T-helper 1 cell treated with Interleukin-12 subunit alpha and Interleukin-12 subunit beta and Interleukin-4 antibody, amounts not matched to agents 30 μg/mL and 1 μg/mL, for 36 hours (primary cell): ENCODE measurements at regions not wholly inside any gene's neighbourhood (a gene's known extent, or its start where the extent isn't known, plus 50 kb on each side); places are given as distances from the start of the nearest gene placed in this dataset.

Experiments used
- H3K27ac Mint-ChIP-seq: one replicate; pipeline ENCODE4 v1.8.0; 2021; ENCODE audit warnings: mild to moderate bottlenecking, mixed read lengths
- H3K27me3 Mint-ChIP-seq: one replicate; pipeline ENCODE4 v1.8.0; 2021; ENCODE audit warnings: low read depth, mixed read lengths
- H3K36me3 Mint-ChIP-seq: one replicate; pipeline ENCODE4 v1.8.0; 2021; ENCODE audit warnings: low read depth, mixed read lengths
- H3K4me1 Mint-ChIP-seq: one replicate; pipeline ENCODE4 v1.8.0; 2021; ENCODE audit warnings: low read depth, mixed read lengths
- H3K4me3 Mint-ChIP-seq: one replicate; pipeline ENCODE4 v1.8.0; 2021; ENCODE audit warnings: mild to moderate bottlenecking, moderate library complexity, mixed read lengths
- H3K9me3 Mint-ChIP-seq: one replicate; pipeline ENCODE4 v1.8.0; 2021; ENCODE audit warnings: mixed read lengths

GRCh38 chr4:189414021-189414420 is 526.7 kb upstream of the FRG1 start:
- Mint-ChIP-seq H3K27ac (no peak overlapping the region), H3K9me3 (no peaks in the 10 kb centered on the region), H3K4me1 (no peaks in the 10 kb centered on the region), H3K36me3 (no peaks in the 10 kb centered on the region), H3K27me3 (no peaks in the 10 kb centered on the region), H3K4me3 (no peak overlapping the region)

DNA sequence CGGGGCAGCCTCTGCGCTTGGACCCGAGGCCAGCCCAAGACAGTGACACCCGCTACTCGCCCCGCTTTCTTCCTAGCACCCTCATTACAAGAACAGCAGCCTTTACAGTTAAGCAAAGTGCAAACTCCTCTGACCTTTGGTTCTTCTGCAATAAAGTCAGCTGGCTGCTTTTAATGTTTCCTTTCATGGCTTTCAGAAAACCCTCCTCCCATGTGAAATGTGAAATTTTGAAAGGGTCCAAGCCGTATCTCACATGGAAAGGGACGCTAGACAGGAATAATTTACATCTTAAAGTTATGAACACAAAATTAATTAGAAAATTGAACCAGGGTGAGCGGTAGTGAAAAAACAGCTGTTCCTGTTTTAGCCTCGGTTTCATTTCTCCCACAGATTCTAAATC is 520.1 kb upstream of the FRG1 start:
- Mint-ChIP-seq H3K27me3 (no peaks in the 10 kb centered on the region), H3K9me3 (peaks cover 7% of the 10 kb centered on the region), H3K36me3 (no peaks in the 10 kb centered on the region), H3K4me1 (no peaks in the 10 kb centered on the region), H3K27ac (no peak overlapping the region), H3K4me3 (no peak overlapping the region)

GRCh38 chr4:189436207-189436606 is 504.5 kb upstream of the FRG1 start:
- H3K4me1 Mint-ChIP-seq = no peaks in the 10 kb centered on the region

DNA sequence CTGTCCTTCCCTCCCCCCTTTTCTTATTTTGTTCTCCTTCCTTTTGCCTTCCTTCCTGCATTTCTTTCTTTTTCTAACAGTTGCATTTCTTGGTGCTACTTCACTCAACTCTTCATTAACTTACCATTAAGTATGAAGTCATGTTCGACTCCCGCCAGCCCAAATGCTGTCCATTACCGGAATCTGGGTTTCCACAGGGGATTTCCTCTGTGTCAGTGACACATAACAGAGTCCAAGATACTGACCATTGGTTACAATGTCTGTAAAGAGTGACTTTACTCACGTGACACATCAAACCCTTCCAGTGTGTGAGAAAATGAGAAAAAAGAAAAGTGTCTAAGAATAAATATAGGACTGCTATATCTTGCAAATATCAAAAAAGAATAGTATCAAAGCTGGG is 500.0 kb upstream of the FRG1 start:
- H3K4me3 Mint-ChIP-seq = no peak overlapping the region
- no peak overlapping the region for H3K27ac Mint-ChIP-seq
- no peaks in the 10 kb centered on the region for H3K4me1 Mint-ChIP-seq
- H3K9me3 Mint-ChIP-seq = peaks cover 9% of the 10 kb centered on the region
- H3K27me3 Mint-ChIP-seq = no peaks in the 10 kb centered on the region
- H3K36me3 Mint-ChIP-seq = no peaks in the 10 kb centered on the region

More at GRCh38 chr4:189436207-189436606, 504.5 kb upstream of the FRG1 start:
- Mint-ChIP-seq H3K9me3 (peaks cover 22% of the 10 kb centered on the region), H3K4me3 (no peak overlapping the region), H3K27me3 (no peaks in the 10 kb centered on the region), H3K27ac (no peak overlapping the region), H3K36me3 (no peaks in the 10 kb centered on the region)

GRCh38 chr4:189443341-189443740 is 497.3 kb upstream of the FRG1 start:
- no peak overlapping the region for H3K27ac Mint-ChIP-seq

DNA sequence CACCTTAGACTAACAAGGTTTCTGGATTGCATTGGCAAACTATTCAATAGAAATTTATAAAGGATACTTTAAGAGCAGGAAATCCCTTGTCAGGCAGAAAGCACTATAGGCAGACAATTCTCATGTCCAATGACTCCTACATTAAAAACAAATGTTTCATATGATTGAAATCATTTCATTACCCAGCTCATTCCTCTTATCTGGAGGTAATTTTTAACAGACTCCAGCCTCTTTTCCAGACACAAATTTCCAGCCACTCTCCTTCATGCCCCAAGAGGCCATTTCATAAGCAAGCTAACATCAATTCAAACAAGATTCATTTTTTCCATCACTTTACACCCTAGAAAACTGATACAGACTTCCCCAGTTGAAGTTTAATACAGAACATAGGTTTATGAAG is 495.1 kb upstream of the FRG1 start:
- Mint-ChIP-seq H3K4me1 (no peaks in the 10 kb centered on the region), H3K36me3 (no peaks in the 10 kb centered on the region), H3K4me3 (no peak overlapping the region), H3K27ac (no peak overlapping the region), H3K9me3 (peaks cover 16% of the 10 kb centered on the region), H3K27me3 (no peaks in the 10 kb centered on the region)

More at GRCh38 chr4:189443341-189443740, 497.3 kb upstream of the FRG1 start:
- Mint-ChIP-seq H3K4me1 (no peaks in the 10 kb centered on the region), H3K27me3 (no peaks in the 10 kb centered on the region), H3K9me3 (no peaks in the 10 kb centered on the region), H3K36me3 (no peaks in the 10 kb centered on the region), H3K4me3 (no peak overlapping the region)

DNA sequence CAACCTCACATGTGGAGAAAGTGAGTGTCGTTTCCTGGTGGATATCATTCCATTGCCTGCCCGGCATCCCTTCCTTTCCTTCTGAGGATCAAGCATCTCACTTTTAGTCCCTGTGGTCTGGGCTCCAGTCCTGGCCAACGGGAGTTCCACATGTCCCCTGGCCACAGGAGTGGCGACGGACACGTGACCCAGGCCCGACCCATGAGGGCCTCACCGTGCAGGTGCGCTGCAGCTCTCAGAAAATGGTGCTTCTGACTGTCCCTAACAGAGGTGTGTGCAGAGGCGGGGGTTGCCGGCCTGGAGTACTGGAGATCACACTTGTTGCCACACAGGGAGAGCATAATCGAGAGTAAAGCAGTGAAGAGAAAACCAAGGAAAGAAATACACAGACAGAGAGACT is 476.9 kb upstream of the FRG1 start:
- Mint-ChIP-seq H3K4me3 (no peak overlapping the region), H3K27me3 (no peaks in the 10 kb centered on the region), H3K36me3 (peaks cover 3% of the 10 kb centered on the region), H3K4me1 (no peaks in the 10 kb centered on the region), H3K27ac (no peak overlapping the region), H3K9me3 (peaks cover 32% of the 10 kb centered on the region)

DNA sequence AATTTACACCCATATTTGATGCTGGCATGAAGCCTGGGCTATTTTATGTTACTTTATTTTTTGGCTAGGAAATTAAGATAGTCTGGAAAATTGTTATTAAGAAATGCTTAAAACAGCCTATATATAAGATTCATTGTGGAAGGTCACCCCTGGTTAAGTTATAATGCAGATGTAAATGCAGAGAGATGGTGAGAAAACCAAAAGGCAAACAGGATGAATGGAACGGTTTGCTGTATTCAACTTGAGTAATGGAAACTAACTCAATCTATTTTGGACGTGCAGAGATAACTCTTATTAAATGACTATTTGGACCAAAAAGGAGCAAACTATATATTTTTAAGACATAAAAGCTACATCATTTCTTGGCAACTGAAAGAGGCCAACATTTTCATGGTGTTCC is 446.3 kb upstream of the FRG1 start:
- Mint-ChIP-seq H3K27ac (no peak overlapping the region), H3K4me1 (no peaks in the 10 kb centered on the region), H3K9me3 (peaks cover 24% of the 10 kb centered on the region), H3K27me3 (no peaks in the 10 kb centered on the region), H3K4me3 (no peak overlapping the region), H3K36me3 (no peaks in the 10 kb centered on the region)

- H3K9me3 Mint-ChIP-seq = peaks cover 18% of the 10 kb centered on the region
- H3K36me3 Mint-ChIP-seq = no peaks in the 10 kb centered on the region
- H3K4me1 Mint-ChIP-seq = no peaks in the 10 kb centered on the region
- H3K27me3 Mint-ChIP-seq = no peaks in the 10 kb centered on the region
- H3K27ac Mint-ChIP-seq = no peak overlapping the region
- H3K4me3 Mint-ChIP-seq = no peak overlapping the region
These were observed 443.2 kb upstream of the FRG1 start for GRCh38 chr4:189497516-189497915.

DNA sequence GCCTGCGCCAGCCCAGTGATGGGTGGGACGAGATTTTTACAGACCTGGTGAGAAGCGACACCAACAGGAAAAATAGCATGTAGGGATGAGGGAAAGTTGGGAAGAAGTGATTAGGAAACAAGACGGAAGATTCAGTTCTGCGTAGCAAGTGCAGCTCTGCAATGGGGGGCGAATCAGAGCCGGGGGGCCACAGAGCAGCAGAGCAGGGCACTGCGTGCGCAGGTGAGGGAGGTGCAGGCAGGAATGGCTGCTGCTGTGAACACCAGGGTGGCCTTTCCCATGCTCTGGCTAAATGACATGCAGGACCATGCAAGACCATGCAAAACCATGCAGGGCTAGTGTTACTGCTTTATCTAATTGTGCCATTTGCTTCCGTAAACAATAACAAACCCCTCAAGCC is 442.7 kb upstream of the FRG1 start:
- H3K27me3 Mint-ChIP-seq = no peaks in the 10 kb centered on the region
- peaks cover 13% of the 10 kb centered on the region for H3K9me3 Mint-ChIP-seq
- no peaks in the 10 kb centered on the region for H3K4me1 Mint-ChIP-seq
- no peak overlapping the region for H3K27ac Mint-ChIP-seq
- H3K36me3 Mint-ChIP-seq = no peaks in the 10 kb centered on the region
- H3K4me3 Mint-ChIP-seq = no peak overlapping the region

DNA sequence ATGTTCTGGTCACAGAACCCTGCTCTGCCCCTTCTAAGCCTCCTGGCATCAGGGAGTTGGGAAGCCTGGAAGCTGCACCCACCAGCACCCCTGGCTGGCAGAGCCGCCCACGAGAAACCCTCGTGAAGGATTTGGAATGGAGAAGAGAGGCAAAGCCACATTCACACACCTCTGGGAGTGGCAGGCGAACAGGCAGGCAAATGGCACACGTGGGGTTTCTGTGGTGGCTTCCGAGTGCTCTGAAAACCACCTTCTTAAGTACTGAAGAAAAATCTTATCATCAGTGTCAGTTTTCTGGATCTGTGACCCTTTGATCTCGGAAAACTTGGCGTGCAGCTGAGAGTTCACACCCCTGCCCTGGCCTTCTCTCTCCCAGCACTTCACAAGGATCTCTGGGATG is 442.2 kb upstream of the FRG1 start:
- Mint-ChIP-seq H3K36me3 (no peaks in the 10 kb centered on the region), H3K9me3 (peaks cover 12% of the 10 kb centered on the region), H3K27ac (no peak overlapping the region), H3K27me3 (no peaks in the 10 kb centered on the region), H3K4me1 (no peaks in the 10 kb centered on the region), H3K4me3 (no peak overlapping the region)

GRCh38 chr4:189499696-189500095 is 441.0 kb upstream of the FRG1 start:
- no peak overlapping the region for H3K4me3 Mint-ChIP-seq
- peaks cover 9% of the 10 kb centered on the region for H3K9me3 Mint-ChIP-seq
- H3K27ac Mint-ChIP-seq = no peak overlapping the region
- H3K36me3 Mint-ChIP-seq = no peaks in the 10 kb centered on the region
- H3K4me1 Mint-ChIP-seq = no peaks in the 10 kb centered on the region
- H3K27me3 Mint-ChIP-seq = no peaks in the 10 kb centered on the region

GRCh38 chr4:189500970-189501369 is 439.7 kb upstream of the FRG1 start:
- H3K4me3 Mint-ChIP-seq = no peak overlapping the region
- no peaks in the 10 kb centered on the region for H3K27me3 Mint-ChIP-seq
- H3K27ac Mint-ChIP-seq = no peak overlapping the region
- H3K36me3 Mint-ChIP-seq = no peaks in the 10 kb centered on the region
- H3K9me3 Mint-ChIP-seq = peaks cover 11% of the 10 kb centered on the region
- H3K4me1 Mint-ChIP-seq = no peaks in the 10 kb centered on the region

GRCh38 chr4:189502841-189503435 is 437.7 kb upstream of the FRG1 start:
- H3K9me3 Mint-ChIP-seq = peaks cover 5% of the 10 kb centered on the region
- H3K4me1 Mint-ChIP-seq = no peaks in the 10 kb centered on the region
- no peaks in the 10 kb centered on the region for H3K36me3 Mint-ChIP-seq
- no peaks in the 10 kb centered on the region for H3K27me3 Mint-ChIP-seq
- no peak overlapping the region for H3K4me3 Mint-ChIP-seq
- no peak overlapping the region for H3K27ac Mint-ChIP-seq

DNA sequence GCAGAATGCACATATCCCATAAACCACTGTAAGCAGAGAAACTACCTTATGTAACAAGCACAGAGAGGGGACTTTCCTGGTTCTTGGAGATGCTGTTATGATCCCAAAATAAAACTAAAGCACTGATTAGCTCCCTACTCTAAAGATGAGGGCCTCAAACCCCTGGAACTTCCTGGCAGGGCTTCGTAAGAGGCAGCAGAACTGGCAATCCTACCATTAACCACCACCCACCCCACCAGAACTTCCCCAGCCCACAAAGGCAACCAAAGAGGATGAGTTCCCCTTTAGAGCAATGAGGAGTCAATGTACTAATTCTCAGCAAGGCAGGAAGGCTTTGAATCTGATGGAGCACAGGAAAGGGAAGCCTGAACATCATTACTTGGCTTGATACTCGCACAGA is 436.5 kb upstream of the FRG1 start:
- Mint-ChIP-seq H3K9me3 (peaks cover 5% of the 10 kb centered on the region), H3K27ac (no peak overlapping the region), H3K4me3 (no peak overlapping the region)

DNA sequence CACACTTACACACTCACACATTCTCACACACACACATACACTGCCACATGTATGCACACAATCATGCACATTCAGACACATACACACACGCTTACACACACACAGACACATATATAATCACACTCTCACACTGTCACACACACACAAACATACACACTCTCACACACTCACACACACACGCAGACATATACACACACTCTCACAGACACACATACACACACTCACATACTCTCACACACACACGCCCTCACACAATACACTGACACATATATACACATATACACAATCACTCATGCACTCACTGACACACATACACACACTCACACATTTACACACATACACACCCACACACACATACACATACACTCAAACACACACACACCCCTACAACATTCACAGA is 435.3 kb upstream of the FRG1 start:
- H3K9me3 Mint-ChIP-seq = peaks cover 5% of the 10 kb centered on the region
- no peaks in the 10 kb centered on the region for H3K27me3 Mint-ChIP-seq
- H3K4me1 Mint-ChIP-seq = no peaks in the 10 kb centered on the region
- H3K36me3 Mint-ChIP-seq = no peaks in the 10 kb centered on the region
- no peak overlapping the region for H3K27ac Mint-ChIP-seq
- H3K4me3 Mint-ChIP-seq = no peak overlapping the region

More for the DNA sequence above, 436.5 kb upstream of the FRG1 start:
- Mint-ChIP-seq H3K36me3 (no peaks in the 10 kb centered on the region), H3K27me3 (no peaks in the 10 kb centered on the region), H3K4me1 (no peaks in the 10 kb centered on the region)
